GM12873 (cell line): ENCODE measurements at regions not wholly inside any gene's neighbourhood (a gene's known extent, or its start where the extent isn't known, plus 50 kb on each side); places are given as distances from the start of the nearest gene placed in this dataset.

ENCODE experiments used
- CTCF ChIP-seq: IDR thresholded peaks from 2 replicates; pipeline ENCODE4 v1.5.1; 2012; ENCODE audit warnings: low read depth, mild to moderate bottlenecking, moderate library complexity, low read length, control low read depth; ENCODE audit not compliant: insufficient read depth; ENCODE audit errors: missing control alignments

DNA sequence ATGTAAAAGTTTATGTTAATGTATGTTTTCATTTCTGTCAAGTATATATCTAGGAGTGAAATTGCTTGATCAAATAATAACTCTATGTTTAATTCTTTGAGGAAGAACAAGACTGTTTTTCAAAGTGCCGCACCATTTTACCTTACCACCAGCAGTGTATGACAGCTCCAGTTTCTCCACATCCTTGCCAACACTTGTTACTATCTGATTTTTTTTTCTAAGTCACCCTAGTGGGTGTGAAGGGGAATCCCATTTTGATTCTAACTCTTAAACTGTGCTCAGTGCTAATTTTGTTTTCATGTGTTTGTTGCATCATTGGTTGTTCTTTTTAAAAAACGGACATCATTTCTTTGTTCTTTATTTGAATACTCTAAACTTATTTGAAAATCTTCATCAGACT is 120.2 kb upstream of the CDK6 start:
- TF ChIP-seq CTCF, result no peak

GRCh38 chr7:92955081-92955480 is 118.7 kb upstream of the CDK6 start:
- no peak for TF ChIP-seq CTCF

DNA sequence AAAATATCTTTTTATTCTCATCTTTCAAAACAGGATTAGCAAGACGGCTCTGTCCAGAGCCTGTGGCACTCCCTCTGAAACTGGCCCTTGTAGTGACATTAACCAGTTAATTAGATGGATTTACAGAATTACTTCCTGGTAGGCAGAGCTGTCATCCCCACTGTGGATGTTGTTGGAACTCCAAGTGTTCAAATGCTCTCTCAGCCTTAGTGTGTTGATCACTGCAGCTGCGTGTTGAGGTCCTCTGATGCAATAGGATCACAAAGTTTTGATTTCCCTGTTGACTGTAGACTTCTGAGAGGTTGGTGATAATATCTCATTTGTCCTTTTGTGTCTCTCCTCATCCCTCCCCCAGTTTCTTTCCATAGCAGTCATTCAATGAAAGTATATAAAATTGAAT is 117.3 kb upstream of the CDK6 start:
- no peak for TF ChIP-seq CTCF

- no peak for TF ChIP-seq CTCF
These were observed 113.4 kb upstream of the CDK6 start for GRCh38 chr7:92949748-92950147.

- TF ChIP-seq CTCF, result no peak
These were observed 109.5 kb upstream of the CDK6 start for GRCh38 chr7:92945840-92946239.

GRCh38 chr7:92944633-92945032 is 108.3 kb upstream of the CDK6 start:
- no peak for TF ChIP-seq CTCF

GRCh38 chr7:92939666-92940360 is 103.4 kb upstream of the CDK6 start:
- no peak for TF ChIP-seq CTCF
